AG09319 (cell line): ENCODE measurements at regions not wholly inside any gene's neighbourhood (a gene's known extent, or its start where the extent isn't known, plus 50 kb on each side); places are given as distances from the start of the nearest gene placed in this dataset.

Source experiments
- DNase-seq: peaks from one replicate; pipeline ENCODE4 v3.0.0-alpha.2; 2010; ENCODE audit warnings: low read depth; ENCODE audit errors: extremely low read depth
- CTCF ChIP-seq: IDR thresholded peaks from 2 replicates; pipeline ENCODE4 v1.5.1; 2011; ENCODE audit warnings: low read depth, mild to moderate bottlenecking, inconsistent platforms, low read length, moderate library complexity

DNA sequence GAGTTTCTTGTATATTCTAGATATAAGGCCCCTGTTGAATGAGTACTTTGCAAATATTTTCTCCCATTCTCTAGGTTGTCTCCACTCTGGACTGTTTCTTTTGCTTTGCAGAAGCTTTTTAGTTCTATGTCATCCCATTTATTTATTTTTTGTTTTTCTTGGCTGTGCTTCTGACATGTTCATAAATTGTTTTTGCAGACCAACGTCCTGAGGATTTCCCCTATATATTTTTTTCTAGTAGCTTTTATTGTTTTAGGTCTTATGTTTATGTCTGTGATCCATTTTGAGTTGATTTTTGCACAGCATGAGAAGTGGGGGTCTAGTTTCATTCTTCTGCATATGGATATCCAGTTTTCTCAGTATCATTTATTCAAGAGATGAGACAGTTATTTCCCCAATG, 70.4 kb upstream of the BTG1 start:
- DNase-seq, result no peak
- no peak for TF ChIP-seq CTCF

- no peak for TF ChIP-seq CTCF
- DNase-seq, result no peak
Measured at GRCh38 chr12:92215358-92215757, 69.7 kb upstream of the BTG1 start.

DNA sequence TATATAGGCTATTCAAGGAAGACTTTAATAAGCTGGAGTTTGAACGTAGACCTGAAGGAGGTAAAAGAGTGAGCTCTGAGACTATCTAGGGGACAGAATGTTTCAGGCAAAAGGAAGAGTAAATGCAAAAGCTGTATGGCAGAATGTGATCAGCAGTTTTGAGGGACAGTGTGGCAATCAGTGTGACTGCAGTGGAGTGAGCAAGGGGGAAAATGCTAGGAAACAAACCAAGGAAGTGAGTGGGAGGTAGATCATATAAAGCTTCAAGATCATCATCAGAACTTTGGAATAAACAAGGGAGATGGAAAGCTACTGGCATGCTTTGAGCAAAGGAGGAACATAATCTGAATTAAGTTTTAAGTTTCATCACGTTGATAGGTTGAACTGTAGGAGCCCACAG, 67.5 kb upstream of the BTG1 start:
- no peak for DNase-seq
- no peak for TF ChIP-seq CTCF

DNA sequence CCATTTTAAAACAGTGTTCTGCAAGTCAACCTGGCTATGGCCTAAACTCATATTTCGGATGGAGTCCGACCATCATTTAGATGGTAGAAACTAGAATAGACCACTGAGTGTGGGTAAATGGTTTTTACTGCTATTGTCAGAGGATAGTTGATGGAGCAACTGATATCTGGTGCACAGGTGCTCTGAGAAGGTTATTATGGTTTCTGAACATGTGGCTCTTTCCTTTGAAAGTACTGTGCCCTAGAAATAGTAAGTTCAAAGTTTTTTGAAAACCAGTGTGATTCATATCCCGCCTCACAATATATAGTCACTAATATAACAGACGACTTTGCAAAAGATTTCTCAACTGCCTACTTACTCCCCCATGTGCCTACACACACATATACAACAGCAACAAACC, 64.4 kb upstream of the BTG1 start:
- no peak for DNase-seq
- TF ChIP-seq CTCF, result no peak

DNA sequence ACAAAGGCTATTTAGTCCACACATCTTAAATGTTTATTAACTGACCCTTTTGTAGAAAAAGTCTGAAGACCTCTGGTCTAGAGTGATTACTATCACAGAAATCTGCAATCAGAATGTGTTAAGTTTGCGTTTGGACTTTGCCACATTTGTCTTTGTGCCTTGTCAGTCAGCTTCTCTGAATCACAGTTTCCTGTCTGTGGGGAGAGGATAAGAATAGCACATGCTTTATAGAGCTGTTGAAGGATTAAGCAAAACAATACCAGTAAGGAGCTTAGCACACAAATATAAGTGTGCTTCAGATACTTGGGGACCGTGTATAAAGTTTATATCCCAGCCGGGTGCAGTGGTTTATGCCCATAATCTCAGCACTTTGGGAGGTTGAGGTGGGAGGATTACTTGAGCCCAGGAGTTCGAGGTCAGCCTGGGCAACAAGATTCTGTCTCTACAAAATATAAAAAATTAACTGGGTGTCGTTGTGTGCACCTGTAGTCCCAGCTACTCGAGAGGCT, 63.0 kb upstream of the BTG1 start:
- no peak for DNase-seq
- TF ChIP-seq CTCF, result no peak

- TF ChIP-seq CTCF, result no peak
- no peak for DNase-seq
Measured at GRCh38 chr12:92206596-92206995, 61.0 kb upstream of the BTG1 start.

DNA sequence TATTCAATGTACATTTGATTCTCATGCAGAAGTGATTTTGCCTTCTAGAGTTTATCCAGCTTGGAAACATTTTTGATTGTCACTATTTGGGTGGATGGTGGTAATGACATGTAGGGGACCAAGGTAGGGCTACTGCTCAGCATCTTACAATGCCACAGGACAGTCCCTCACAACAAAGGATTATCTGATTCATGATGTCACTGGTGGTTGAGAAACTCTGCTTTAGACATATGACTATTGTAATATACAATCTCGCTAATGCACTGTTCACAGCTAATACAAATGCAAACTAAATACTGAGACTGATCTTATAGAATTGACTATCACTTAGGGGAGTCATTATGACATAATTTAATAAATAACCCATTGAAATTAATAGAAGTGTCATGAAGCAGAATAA, 60.4 kb upstream of the BTG1 start:
- TF ChIP-seq CTCF, result no peak
- no peak for DNase-seq
